Glutamatergic neuron (in vitro differentiated cells): ENCODE measurements at regions not wholly inside any gene's neighbourhood (a gene's known extent, or its start where the extent isn't known, plus 50 kb on each side); places are given as distances from the start of the nearest gene placed in this dataset.

Source experiments
- DNase-seq: peaks from one replicate; pipeline ENCODE4 v3.0.0; 2022
- H3K27ac Mint-ChIP-seq: one replicate; pipeline ENCODE4 v1.8.0; 2020; ENCODE audit warnings: mild to moderate bottlenecking, mixed read lengths, inconsistent platforms; ENCODE audit not compliant: unreplicated experiment
- H3K27me3 Mint-ChIP-seq: one replicate; pipeline ENCODE4 v1.8.0; 2020; ENCODE audit warnings: mild to moderate bottlenecking, moderate library complexity, mixed read lengths, inconsistent platforms; ENCODE audit not compliant: unreplicated experiment
- H3K36me3 Mint-ChIP-seq: one replicate; pipeline ENCODE4 v1.8.0; 2020; ENCODE audit warnings: mild to moderate bottlenecking, mixed read lengths, inconsistent platforms; ENCODE audit not compliant: unreplicated experiment
- H3K4me1 Mint-ChIP-seq: one replicate; pipeline ENCODE4 v1.8.0; 2020; ENCODE audit warnings: mild to moderate bottlenecking, low read depth, mixed read lengths, inconsistent platforms; ENCODE audit not compliant: unreplicated experiment
- H3K4me3 Mint-ChIP-seq: one replicate; pipeline ENCODE4 v1.8.0; 2020; ENCODE audit warnings: mild to moderate bottlenecking, mixed read lengths, inconsistent platforms; ENCODE audit not compliant: unreplicated experiment
- H3K9me3 Mint-ChIP-seq: one replicate; pipeline ENCODE4 v1.8.0; 2020; ENCODE audit warnings: mild to moderate bottlenecking, moderate library complexity, mixed read lengths, inconsistent platforms; ENCODE audit not compliant: unreplicated experiment
- TF ChIP-seq, protein P1 (sequence below): fragments of 200-600 bp; sonication (generic); IDR thresholded peaks from one replicate; pipeline ENCODE4 v1.5.0; 2021; ENCODE audit not compliant: partially characterized antibody, unreplicated experiment

DNA sequence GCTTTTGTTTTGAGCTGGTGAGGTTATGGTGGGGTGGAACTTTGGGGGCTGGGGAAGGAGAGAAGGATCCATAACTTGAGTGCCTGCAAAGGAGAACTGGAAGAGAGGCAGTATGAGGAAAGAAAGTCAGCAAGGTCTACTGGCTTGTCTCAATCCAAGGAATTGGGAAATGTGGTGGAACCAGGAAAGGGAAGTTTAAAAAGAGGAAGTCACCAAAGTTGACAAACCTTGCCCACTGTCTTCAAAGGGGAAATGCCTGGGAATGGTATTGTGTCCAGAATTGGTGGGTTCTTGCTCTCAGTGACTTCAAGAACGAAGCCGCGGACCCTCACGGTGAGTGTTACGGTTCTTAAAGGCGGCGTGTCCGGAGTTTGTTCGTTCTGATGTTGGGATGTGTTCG lies 304.1 kb upstream of the FAM98A start:
- Mint-ChIP-seq H3K27ac (no peak overlapping the region), H3K4me1 (no peaks in the 10 kb centered on the region), H3K9me3 (no peaks in the 10 kb centered on the region), H3K36me3 (no peaks in the 10 kb centered on the region), H3K27me3 (no peaks in the 10 kb centered on the region), H3K4me3 (no peak overlapping the region)
- no peak for DNase-seq
- TF ChIP-seq, protein P1, sequence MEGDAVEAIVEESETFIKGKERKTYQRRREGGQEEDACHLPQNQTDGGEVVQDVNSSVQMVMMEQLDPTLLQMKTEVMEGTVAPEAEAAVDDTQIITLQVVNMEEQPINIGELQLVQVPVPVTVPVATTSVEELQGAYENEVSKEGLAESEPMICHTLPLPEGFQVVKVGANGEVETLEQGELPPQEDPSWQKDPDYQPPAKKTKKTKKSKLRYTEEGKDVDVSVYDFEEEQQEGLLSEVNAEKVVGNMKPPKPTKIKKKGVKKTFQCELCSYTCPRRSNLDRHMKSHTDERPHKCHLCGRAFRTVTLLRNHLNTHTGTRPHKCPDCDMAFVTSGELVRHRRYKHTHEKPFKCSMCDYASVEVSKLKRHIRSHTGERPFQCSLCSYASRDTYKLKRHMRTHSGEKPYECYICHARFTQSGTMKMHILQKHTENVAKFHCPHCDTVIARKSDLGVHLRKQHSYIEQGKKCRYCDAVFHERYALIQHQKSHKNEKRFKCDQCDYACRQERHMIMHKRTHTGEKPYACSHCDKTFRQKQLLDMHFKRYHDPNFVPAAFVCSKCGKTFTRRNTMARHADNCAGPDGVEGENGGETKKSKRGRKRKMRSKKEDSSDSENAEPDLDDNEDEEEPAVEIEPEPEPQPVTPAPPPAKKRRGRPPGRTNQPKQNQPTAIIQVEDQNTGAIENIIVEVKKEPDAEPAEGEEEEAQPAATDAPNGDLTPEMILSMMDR = no peak

DNA sequence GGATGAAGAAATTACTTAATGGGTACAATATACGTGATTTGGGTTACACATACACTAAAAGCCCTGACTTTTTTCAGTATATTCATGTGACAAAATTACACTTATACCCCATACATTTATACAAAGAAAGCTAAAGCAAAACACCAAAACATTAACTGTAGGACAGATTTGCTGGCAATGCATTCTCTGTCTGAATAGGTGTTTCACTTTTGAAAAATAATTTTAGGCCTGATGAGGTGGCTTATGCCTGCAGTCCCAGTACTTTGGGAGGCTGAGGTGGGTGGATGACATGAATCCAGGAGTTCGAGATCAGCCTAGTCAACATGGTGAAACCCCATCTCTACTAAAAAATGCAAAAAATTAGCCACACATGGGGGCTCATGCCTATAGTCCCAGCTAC lies 301.5 kb upstream of the FAM98A start:
- no peaks in the 10 kb centered on the region for H3K27me3 Mint-ChIP-seq
- H3K4me1 Mint-ChIP-seq = no peaks in the 10 kb centered on the region
- H3K36me3 Mint-ChIP-seq = no peaks in the 10 kb centered on the region
- TF ChIP-seq, protein P1 = no peak
- H3K9me3 Mint-ChIP-seq = no peaks in the 10 kb centered on the region
- no peak for DNase-seq
- no peak overlapping the region for H3K4me3 Mint-ChIP-seq
- no peak overlapping the region for H3K27ac Mint-ChIP-seq

DNA sequence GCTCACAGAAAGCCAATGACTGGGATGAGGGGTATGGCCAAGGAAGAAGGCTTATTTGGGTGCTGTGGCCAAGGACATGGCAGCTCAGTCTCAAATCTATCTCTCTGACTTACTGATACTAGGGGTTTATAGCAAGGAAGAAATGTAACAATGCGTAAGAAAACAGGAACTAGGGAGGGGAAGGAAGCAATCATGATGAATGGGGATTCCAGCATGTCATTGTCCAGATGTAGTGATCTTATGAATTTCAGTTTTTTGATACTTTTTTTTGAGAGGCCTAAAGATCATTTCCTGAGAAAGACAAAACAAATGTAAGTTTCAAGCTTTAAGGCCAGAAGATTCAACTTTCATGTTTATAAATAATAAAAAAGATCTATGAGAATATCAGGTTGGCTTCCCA lies 298.6 kb upstream of the FAM98A start:
- Mint-ChIP-seq H3K9me3 (no peaks in the 10 kb centered on the region), H3K4me3 (no peak overlapping the region), H3K27me3 (no peaks in the 10 kb centered on the region), H3K36me3 (no peaks in the 10 kb centered on the region), H3K27ac (no peak overlapping the region), H3K4me1 (no peaks in the 10 kb centered on the region)
- TF ChIP-seq, protein P1 = no peak
- no peak for DNase-seq

DNA sequence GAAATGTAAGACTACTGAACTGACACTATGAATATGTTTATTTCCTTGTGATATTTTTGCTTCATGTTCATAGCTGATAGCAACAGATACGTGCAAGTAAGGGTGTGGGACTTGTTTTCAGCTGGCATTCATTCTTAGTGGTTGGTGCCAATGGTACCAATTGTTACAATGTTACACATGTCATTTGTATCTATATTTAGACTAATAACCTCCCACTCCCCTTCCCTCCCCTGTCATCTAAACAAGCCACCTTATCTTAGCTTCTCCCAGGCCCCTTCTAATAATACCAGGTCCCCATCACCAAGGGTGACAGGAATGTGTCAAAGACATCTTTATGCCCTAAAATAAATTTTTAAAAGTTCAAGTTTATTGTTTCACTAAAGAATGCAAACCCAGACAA lies 294.7 kb upstream of the FAM98A start:
- TF ChIP-seq, protein P1 = no peak
- Mint-ChIP-seq H3K27me3 (no peaks in the 10 kb centered on the region), H3K27ac (no peak overlapping the region), H3K4me3 (no peak overlapping the region), H3K9me3 (no peaks in the 10 kb centered on the region), H3K4me1 (no peaks in the 10 kb centered on the region), H3K36me3 (no peaks in the 10 kb centered on the region)
- no peak for DNase-seq

DNA sequence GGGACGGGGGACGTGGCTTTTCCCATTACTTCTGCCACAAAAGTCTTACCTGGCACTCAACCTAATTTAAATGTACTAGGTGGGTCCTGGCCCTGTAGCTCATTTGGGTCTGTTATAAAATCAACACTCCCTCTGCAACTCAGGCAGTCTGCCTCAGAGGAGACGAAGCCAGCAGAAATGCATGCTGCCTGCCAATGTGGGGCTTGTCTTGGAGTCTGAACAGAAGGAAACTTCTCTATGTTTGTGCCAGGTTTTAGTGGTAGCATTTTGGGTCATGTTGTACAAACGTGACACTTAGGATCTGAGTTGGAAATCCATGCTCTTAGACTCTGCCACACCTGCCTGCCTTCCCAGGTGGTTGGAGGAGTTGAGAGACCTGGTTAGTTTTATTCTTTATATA lies 292.5 kb upstream of the FAM98A start:
- H3K4me3 Mint-ChIP-seq = no peak overlapping the region
- TF ChIP-seq, protein P1 = no peak
- no peak overlapping the region for H3K27ac Mint-ChIP-seq
- no peaks in the 10 kb centered on the region for H3K4me1 Mint-ChIP-seq
- DNase-seq = no peak
- no peaks in the 10 kb centered on the region for H3K36me3 Mint-ChIP-seq
- H3K9me3 Mint-ChIP-seq = no peaks in the 10 kb centered on the region
- no peaks in the 10 kb centered on the region for H3K27me3 Mint-ChIP-seq
